ENCODE measurements at regions not wholly inside any gene's neighbourhood (a gene's known extent, or its start where the extent isn't known, plus 50 kb on each side); places are given as distances from the start of the nearest gene placed in this dataset.

- ChIA-PET CTCF (interaction anchor here (0.9 kb wide), 1 partner anchor 26 kb away, joined by 5 read pairs; no protein-coding TSS in a partner anchor), POLR2A (no interaction called here)
- no peak overlapping the region for H3K9ac ChIP-seq (replicated peaks; ENCODE audit: extremely low read depth, insufficient read depth, low read length)
- H3K4me2 ChIP-seq (ENCODE audit: insufficient read depth, low read length): no peak overlapping the region
- H3K9me3 ChIP-seq (replicated peaks; ENCODE audit: control insufficient read depth, insufficient read depth, low read length): no peaks in the 10 kb centered on the region
- peak overlapping the region; percentile 28 for H2AFZ ChIP-seq (ENCODE audit: low read depth, low read length)
- no peaks in the 10 kb centered on the region for H4K20me1 ChIP-seq (replicated peaks; ENCODE audit: control insufficient read depth, extremely low read depth, insufficient read depth, low read length)
- H3K27ac ChIP-seq (ENCODE audit: insufficient read depth, low read depth, low read length): no peak overlapping the region
- H3K9me1 ChIP-seq (replicated peaks; ENCODE audit: control insufficient read depth, extremely low read depth, insufficient read depth, low read length): no peaks in the 10 kb centered on the region
- no peak for TF ChIP-seq MYC (IDR thresholded peaks at IDR 0.05; ENCODE audit: low read depth, low read length)
- TF ChIP-seq MAX (IDR thresholded peaks at IDR 0.05; ENCODE audit: insufficient read depth, insufficient read length): no peak
- TF ChIP-seq CTCF (IDR thresholded peaks at IDR 0.05; ENCODE audit: extremely low read depth in 1 of 2, insufficient read depth in 1 of 2, low read depth in 1 of 2, low read length in 2 of 2): no peak
- no peak for TF ChIP-seq GATA2 (IDR thresholded peaks at IDR 0.05; ENCODE audit: insufficient read depth, insufficient read length, low read depth, low read length)
- TF ChIP-seq EZH2 (IDR thresholded peaks at IDR 0.05; ENCODE audit: borderline replicate concordance, low read depth, low read length, severe bottlenecking): no peak
- no peak for TF ChIP-seq POLR2A (IDR thresholded peaks at IDR 0.05; ENCODE audit: low read depth, low read length)
- no peak for TF ChIP-seq JUN (IDR thresholded peaks at IDR 0.05; ENCODE audit: borderline replicate concordance, insufficient read depth, insufficient read length, low read depth)
- no peak for TF ChIP-seq FOS (IDR thresholded peaks at IDR 0.05; ENCODE audit: borderline replicate concordance, insufficient read depth, low read length)
- TF ChIP-seq POLR2AphosphoS5 (IDR thresholded peaks at IDR 0.05; ENCODE audit: insufficient read depth, low read depth, low read length): no peak
- dilution Hi-C loops (cut with MboI; ENCODE audit: extremely low pct_ligation_motif_present, low sequenced_read_pairs): no loop called here
- FAIRE-seq (no peak), DNase-seq (ENCODE audit: low read depth, low spot score) (no peak)
- no peak overlapping the region for H3K4me3 ChIP-seq (replicated peaks in 1 of 3; ENCODE audit: insufficient read depth in 1 of 3, low read depth in 1 of 3, low read length in 3 of 3)
- H3K36me3 ChIP-seq (ENCODE audit: control insufficient read depth in 2 of 2, extremely low read depth in 1 of 2, insufficient read depth in 2 of 2, low read length in 2 of 2): no peaks in the 10 kb centered on the region
- no peaks in the 10 kb centered on the region for H3K79me2 ChIP-seq (ENCODE audit: control insufficient read depth, insufficient read depth, low read length)
- H3K27me3 ChIP-seq (ENCODE audit: control insufficient read depth in 2 of 2, insufficient read depth in 2 of 2, low read length in 2 of 2): peaks cover 0 to 4% of the 10 kb centered on the region in 2 experiments
- BruUV-seq (replicated peaks): no TSS peak
- intact Hi-C loops (cut with micrococcal nuclease): no loop called here
- H3K4me1 ChIP-seq (ENCODE audit: control insufficient read depth, extremely low read depth, insufficient read depth, low read length): peaks cover 28% of the 10 kb centered on the region
Observed at GRCh38 chr20:1828786-1829131, 66.4 kb upstream of the SIRPA start.

Measured in endothelial cell of umbilical vein (primary cell).